Muscle of arm (tissue), 1 donor: ENCODE measurements at regions not wholly inside any gene's neighbourhood (a gene's known extent, or its start where the extent isn't known, plus 50 kb on each side); places are given as distances from the start of the nearest gene placed in this dataset.
A peak's percentile ranks its signal among the peaks of the same experiment; 100 is the strongest.
"Not testable (repeated sequence)": the region's sequence is repeated elsewhere in the genome, so short reads cannot be mapped to it uniquely, and the experiment has no call there.

Source experiments
- DNase-seq: peaks from one replicate; pipeline ENCODE4 v3.0.0-alpha.2; 2013

DNA sequence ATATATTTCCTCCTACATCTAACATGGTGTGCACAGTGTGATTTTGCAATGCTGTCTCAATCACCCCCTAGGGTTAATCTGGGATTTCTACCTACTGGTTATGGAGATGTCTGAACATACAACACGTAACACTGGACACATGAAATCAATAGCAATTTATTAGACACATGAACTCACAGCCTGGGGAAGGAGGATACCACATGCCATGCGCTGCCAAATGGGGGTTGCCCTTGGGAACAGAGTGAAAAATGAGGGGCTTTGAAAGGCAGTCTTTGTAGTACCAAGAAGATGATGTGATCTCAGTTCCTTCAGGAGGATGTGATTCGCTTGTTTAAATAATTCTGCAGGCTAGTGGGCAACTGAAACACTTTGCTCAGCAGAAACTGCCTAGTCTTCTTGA is 253.6 kb upstream of the LRRC4C start:
- DNase-seq, result no peak

DNA sequence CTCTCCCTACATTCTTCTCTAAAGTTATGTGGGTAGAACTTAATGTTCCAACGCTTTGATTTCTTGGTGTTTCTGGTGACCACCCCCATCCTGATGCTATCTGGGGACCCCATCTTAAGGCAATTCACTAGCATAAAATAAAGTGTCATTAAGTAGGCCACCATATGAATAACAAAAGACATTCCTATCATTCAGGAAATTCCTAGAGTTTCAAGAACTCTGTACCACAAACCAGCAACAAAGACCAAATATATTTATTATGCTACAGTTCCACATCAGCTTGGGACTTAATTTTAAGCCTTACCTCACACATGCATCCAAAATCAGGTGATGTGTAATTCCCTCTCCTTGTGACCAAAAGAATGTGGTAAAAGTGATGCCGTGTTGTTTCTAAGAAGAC is 254.6 kb upstream of the LRRC4C start:
- DNase-seq, result no peak

DNA sequence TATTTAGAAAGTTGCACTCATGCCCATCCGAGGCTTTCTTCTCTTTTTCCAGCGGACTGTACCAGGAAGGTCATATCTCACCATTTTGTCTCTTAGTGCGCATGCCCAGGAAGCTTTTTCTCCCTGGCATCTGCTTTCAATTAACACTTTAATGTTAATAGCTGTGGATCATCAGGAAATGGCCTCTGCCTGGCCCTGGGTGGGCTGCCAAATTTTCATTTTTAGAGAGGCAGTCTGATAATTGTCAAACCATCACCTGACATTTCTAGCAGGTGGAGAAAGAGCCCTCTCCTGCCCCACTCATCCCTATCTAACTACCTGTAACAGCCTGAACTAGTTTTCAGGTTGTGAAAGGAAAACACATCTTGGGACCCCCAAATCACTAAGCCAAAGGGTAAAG is 257.4 kb upstream of the LRRC4C start:
- DNase-seq, result no peak

DNA sequence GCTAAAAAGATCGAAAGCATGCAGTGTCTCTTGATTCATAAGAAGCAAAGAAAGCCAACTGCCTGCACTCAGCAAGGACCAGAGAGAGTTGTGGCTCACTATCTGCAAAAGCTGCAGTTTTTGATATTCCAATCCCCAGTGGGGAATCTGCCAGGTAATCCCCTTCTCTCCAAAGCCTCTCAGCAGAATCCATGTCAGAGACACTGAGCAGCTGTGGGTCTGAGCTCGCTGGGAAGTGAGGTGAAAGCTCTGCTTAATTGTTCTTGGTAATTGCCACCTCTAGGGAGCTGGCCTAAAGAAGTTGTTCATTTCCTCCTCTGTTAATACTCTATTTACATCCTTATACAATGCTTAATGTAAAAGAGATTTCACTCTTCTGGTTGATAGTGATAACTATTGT is 261.3 kb upstream of the LRRC4C start:
- DNase-seq, result no peak

DNA sequence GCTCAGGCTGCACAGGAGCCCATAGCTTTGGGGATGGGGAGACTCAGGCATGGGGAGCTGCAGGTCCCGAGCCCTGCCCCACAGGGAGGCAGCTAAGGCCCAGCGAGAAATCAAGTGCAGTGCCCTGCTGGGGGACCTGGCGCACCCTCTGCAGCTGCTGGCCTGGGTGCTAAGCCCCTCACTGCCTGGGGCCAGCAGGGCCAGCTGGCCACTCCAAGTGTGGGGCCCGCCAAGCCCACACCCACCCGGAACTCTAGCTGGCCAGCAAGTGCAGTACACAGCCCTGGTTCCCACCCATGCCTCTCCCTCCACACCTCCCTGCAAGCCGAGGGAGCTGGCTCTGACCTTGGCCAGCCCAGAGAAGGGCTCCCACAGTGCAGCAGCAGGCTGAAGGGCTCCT is 268.7 kb upstream of the LRRC4C start:
- DNase-seq, result not testable (repeated sequence)

DNA sequence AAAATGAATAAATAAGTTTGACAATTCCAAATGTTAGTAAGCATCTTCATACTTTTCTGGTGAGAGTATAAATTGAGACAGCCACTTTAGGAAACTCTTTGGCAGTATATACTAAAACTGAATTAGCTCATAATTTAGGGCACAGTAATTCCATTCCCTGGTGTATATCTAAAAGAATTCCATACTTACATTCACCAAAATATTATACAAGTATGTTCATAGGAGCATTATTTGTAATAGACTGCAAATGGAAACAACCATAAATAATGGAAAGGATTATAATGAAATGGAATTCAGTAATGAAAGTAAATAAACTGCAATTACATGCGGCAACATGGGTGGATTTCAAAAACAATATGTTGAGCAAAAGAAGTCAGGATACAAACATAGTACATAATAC is 315.8 kb upstream of the LRRC4C start:
- peak; percentile 17 for DNase-seq

DNA sequence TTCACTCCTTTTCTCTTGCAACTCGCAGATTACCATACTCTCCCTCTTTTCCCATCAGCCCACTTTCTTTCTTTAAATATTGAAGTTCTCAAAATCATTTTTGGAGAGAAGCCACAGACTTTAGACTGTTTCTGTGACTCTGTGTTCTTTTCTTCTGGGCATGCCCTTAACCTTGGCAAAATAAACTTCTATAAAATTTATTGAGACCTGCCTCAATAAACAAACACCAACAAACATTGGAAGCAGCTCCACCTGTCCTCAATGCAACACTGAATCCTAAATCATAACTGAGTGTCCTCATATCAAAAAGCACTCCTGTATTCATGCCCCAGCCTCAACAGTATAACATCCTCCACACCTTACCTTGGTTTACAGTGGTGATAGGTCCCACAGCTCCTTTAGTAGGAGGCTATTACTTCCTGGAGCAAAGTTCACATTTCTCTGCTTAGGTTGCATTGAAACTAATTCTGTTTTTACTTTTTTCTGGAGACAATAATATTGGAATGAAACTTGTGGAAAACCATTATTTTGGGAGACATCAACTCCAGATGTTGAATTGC is 320.0 kb upstream of the LRRC4C start:
- DNase-seq, result no peak

DNA sequence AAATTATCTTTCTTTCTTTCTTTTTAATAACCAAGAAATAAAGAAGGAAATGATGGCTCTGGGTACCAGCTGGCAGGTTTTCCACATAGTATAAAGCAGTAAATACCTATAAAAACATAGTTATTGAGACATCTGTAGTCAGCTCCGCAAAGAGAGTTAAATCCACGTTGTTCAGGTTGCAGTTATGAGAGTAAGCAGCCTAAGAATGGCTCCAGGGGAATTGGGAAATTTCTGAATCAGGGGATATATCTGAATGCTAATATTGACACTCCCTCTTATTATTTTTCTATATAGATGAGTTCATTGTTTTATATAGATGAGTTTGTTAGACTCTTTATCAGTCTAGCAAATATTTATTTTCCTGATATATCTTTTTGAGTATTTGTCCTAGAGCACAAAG is 322.0 kb upstream of the LRRC4C start:
- DNase-seq, result no peak

DNA sequence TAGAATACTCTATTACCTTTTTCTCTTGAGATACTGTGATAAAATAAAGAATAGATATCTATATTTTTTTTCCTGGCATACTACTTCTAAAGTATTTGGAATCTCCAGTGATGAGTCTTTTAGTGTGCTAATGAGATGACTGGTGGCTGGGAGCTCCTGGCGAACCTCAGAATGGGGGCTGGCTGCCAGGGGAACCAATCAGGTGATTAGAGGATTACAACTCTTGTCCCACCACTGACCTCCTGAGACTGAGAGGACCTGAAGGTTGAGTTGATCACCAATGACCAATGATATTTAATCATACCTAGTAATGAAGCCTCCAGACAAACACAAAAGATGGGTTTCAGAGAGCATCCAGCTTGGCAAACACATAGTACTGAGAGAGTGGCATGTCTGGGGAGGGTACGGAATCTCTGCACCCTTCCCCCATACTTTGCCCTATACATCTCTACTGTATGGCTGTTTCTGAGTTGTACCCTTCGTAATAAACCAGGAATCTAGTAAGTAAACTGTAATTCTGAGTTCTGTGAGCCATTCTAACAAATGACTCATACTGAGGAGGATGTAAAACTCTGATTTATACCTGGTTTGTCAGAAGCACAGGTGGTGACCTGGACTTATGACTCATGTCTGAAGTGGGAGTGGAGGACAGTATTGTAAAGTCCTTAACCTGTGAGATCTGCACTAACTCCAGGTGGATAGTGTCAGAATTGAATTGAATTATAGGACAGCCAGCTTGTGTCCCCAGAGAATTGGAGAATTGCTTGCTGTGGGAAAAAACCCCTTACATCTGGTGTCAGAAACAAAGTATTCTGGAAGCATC is 325.3 kb upstream of the LRRC4C start:
- DNase-seq, result no peak

DNA sequence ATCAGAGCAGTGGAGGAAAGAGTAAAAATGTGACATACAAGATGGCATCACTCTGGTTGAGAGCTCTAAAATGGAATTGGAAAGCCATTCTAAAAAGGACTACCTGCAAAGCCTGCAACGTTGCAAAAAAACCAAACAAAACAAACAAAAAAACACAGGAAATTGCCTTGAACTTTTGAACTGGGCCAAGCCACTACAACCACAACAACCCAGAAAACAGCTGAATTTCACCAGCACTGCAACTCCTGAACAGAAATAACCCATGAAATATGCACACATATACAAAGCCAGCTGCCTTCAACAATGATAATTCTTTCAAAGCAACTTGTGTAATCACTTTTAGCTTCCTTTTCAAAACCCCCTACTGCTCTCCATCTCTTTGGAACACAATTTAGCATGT is 326.6 kb upstream of the LRRC4C start:
- DNase-seq, result no peak

DNA sequence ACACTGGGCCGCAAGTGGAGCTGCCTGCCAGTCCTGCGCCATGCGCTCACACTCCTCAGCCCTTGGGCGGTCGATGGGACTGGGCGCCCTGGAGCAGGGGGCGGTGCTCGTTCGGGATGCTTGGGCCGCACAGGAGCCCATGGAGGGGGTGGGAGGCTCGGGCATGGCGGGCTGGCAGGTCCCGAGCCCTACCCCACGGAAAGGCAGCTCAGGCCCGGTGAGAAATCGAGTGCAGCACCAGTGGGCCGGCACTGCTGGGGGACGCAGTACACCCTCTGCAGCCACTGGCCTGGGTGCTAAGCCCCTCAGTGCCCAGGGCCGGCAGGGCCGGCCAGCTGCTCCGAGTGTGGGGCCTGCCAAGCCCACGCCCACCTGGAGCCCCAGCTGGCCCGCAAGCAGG is 328.7 kb upstream of the LRRC4C start:
- DNase-seq, result no peak

DNA sequence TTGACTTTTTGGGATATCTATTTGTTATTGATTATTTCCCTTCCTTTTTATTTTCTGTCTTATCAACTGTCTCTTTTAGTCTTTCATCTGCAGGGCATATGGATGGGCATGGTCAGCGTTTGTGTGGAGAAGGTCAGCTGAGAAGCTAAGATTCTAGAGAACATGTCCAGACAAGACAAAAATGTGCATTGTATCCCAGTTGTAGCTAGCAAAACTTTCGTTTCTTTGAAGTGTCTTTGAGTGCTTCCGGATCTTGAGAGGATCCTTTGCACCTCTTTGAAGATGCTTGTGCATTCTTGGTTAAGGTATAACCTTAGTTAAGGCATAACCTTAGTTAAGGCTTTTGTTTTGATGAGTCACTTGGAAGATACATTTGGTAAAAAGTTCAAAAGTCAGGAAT is 329.9 kb upstream of the LRRC4C start:
- DNase-seq, result no peak

DNA sequence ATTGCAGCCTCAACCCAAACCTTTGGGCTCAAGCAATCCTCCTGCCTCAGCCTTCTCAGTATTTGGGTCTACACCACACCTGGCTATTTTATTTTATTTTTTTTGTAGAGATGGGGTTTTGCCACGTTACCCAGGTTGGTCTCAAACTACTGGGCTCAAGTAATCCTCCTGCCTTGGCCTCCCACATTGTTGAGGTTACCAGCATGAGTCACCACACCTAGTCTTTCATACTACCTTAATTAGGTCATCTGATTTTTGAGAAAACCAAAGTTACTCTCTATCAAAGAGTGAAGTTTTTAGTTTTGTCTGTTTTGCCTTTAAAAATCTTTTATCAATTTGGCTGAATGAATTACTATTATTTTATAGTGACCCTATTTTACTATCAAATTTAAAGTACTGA is 335.6 kb upstream of the LRRC4C start:
- no peak for DNase-seq

DNA sequence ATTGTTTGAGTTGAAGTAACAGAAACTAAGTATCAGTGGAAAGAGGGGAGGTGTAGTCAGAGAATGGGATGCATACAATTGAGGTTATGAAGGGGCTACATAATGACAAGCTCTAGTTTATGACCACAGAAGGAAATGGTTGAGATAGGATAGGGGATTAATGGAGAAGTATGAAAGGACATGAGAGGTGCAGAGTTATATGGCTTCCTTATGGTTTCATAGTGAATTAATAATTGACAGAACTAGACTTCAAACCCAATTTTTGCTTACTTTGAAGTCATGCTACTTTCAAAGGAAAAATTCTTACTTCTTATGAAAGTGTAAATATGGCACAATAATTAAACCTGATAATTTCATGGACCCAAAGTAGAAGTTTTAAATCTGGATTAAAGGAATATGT is 340.3 kb upstream of the LRRC4C start:
- DNase-seq, result no peak

DNA sequence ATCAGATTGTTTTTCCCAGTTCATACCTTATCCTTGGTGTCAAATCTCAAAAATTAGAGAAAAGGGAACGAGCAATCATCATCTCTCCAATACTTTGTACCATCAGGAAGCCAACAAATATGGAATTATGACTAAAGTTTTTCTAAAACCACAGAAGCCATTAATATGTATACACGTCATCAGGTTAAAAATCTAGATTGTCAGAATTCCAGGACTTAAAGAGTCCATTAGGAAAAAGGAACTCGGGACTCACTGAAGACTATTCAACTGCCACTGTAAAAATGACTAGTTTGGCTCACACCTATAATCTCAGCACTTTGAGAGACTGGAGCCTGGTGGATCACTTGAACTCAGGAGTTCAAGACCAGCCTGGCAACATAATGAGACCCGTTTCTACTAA is 344.4 kb upstream of the LRRC4C start:
- no peak for DNase-seq

DNA sequence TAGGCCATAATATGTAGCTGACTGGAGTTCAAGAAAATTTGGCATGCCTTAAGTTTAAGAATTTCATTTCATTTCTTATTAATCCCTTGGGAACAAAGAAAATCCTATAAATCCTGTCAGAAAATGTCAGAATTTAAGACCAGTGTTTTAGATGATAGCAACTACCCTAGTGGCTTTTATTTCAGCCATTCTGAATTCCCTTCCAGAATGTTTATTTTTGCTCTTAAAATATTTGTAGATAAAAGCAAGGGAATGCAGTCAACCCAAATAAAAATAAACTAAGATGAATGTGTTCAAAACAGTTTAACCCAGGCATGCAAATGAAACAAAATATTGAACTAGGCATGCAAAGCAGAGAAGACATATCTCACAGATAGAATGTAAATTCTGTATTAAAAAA is 356.9 kb upstream of the LRRC4C start:
- no peak for DNase-seq

DNA sequence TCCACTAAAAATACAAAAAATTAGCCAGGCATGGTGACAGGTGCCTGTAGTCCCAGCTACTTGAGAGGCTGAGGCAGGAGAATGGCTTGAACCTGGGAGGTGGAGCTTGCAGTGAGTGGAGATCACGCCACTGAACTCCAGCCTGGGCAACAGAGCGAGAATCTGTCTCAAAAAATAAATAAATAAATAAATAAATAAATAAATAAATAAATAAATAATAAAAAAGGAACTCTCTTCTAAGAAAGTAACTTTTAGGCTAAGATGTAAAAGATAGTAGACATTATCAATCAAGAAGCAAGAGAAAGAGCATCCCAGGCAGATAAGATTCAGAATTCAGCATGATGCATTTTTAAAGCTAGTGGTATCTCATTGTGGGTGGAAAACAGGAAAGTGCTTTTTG is 364.8 kb upstream of the LRRC4C start:
- not testable (repeated sequence) for DNase-seq

DNA sequence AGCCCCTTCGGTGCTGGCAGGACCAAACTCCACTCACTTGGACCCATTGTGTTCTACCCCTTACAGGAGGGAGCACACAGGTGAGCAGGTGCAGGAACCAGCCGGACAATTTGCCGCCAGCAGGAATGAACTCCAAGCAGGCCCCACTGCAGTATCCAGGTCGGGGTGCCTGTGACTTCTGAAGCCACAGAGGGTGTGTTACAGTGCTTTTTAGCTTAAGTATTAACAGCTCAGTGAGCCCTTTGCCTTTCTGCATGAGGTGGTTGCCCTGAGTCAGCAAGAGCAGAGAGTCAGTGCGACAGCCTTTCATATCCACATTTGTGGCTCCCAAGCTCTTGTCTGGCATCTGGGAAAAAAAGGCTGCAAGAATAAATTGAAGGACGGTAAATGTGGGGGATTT is 366.6 kb upstream of the LRRC4C start:
- no peak for DNase-seq

DNA sequence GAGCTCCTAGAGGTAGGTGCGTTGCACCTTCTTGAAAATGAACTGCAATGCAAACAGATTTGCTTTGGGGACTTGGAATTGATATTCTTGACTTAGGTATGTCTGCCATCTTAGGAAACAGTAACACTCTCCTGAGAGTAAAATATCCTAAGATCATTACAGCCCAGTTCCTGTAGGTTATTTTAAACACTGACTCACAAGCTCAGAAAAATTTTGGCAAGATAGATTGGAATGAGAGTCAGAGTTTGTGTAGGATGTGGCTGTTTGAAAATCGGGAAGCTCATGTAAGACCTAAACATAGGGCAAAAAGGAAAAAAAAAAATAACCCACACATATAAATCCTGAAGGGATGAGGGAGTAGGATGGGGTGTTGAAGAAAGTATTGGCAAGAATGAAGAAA is 377.0 kb upstream of the LRRC4C start:
- peak; percentile 4 for DNase-seq

DNA sequence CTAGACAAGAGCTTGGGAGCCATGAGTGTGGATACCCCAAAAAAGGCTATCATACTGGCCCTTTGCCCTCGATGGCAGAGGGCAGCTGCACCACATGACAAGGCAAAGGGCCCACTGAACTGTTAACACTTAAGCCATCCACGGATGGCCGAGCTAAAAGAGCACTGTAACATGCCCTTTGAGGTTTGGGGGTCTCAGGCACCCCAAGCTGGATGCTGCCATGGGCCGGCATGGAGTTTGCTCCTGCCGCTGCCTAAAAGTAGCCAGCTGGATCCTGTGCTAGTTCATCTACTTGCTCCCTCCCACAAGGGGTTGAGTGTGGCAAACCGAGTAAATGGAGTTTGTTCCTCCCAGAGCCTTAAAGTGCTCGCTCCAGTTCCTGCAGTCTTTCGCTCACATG is 383.2 kb upstream of the LRRC4C start:
- DNase-seq, result no peak

DNA sequence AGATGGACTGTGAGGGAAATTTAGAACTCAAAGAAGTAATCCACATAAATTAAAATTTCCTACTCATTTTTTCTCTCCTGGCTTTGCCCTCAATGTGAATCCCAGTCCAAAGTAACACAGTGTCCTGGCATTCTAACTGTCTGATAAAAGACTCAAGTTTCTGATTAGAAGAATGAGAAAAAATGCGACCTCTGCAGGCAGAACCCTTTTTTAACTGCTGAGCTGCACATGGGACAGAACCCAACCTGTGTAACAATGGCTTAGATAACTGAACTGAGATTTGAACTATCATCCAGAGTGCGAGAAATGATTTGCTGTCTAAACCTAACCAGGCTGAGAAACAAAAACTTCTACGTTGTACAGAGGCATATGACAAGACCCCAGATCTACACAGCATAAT is 385.6 kb upstream of the LRRC4C start:
- DNase-seq, result no peak

DNA sequence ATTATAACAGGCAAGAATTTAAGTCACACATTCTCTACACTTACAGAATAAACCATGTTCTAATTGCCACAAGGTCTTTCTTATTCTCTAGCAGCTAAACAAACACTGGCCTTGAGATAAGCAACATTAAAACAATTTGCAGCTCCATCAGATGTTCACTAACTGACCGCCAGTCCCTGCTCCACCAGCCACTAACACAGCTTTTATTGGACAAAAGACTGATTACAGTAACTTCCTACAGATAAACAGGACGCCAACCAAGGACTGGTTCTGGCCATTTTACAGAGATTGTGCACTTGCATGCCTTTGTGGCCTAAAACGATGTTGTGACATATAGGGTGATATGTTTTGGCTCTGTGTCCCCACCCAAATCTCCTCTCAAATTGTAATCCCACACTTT is 388.9 kb upstream of the LRRC4C start:
- DNase-seq, result no peak

DNA sequence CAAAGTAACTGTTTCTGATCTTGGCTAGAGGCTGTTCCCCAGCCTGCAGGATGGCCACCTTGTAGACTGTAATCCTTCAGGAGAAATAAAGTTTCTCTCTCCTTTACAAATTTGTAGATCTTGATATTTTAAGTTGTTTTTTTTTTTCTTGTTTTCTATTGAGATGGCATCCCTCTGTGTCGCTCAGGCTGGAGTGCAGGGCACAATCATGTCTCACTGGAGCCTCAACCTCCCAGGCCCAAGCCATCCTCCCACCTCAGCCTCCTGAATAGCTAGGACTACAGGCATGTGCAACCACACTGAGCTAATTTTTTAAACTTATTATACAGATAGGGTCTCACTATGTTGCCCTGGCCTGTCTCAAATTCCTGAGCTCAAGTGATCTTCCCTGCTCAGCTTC is 389.8 kb upstream of the LRRC4C start:
- DNase-seq, result no peak

DNA sequence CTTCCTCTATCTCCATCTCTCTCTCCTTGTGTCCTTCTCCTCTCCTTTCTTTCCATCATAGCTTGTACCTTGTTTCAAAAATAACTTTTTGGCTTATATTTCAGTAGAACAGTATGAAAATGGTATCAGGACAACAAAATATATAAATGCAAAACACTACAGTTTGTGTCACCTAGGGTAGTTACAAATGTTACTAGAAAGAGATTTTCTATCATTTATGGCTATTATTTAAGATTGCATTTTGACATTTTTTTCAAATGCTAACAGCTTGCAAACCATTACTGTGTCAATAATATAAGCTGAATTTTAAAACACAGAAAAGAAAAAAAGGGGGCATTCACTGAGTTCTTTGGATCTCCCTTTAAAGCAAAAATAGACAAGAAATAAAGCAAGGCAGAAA is 392.3 kb upstream of the LRRC4C start:
- no peak for DNase-seq
